ENCODE measurements at regions not wholly inside any gene's neighbourhood (a gene's known extent, or its start where the extent isn't known, plus 50 kb on each side); places are given as distances from the start of the nearest gene placed in this dataset.

DNA sequence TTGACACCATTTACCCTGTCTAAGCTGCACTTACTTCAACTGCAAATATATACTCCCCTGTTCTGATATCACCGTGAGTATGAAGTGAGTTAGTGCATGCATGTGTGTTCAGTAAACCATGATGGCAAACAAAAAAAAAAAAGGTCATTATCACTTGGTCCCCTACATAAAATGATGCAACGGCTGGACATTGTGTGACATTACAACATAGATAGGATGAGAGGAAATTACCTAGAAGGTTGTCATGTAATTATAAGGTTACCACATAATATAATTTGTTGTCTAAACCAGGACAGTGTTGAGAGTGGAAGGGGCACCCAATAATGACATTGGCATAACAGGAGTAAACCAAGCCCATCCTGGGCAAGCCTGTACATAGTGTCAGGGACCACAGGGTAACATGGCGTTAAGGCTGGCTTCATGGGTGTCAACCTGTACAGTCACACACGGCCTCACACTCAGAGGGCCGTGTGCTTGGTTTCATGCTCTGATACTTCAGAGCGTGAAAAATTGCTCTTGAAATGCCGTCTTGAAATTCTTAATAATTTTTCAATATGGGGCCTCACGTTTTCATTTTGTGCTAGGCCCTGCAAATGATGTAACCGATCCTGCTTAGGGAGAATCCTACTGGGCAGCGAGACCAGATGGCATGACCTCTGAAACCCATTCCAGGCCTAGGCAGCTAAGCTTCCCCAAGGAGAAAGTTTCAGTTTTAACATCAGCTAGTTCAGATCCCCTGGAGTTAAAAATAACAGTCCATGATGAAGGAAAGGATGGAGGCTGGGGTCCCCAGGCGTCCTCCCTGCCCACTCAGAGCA is 106.1 kb downstream of the AXIN2 start:
- no peak for ATAC-seq
- no peak overlapping the region for H3K4me3 Mint-ChIP-seq
- H3K27ac Mint-ChIP-seq = no peak overlapping the region
- no peaks in the 10 kb centered on the region for H3K4me1 Mint-ChIP-seq
- H3K36me3 Mint-ChIP-seq = no peaks in the 10 kb centered on the region
- peaks cover 12% of the 10 kb centered on the region for H3K27me3 Mint-ChIP-seq
- peaks cover 13% of the 10 kb centered on the region for H3K9me3 Mint-ChIP-seq

DNA sequence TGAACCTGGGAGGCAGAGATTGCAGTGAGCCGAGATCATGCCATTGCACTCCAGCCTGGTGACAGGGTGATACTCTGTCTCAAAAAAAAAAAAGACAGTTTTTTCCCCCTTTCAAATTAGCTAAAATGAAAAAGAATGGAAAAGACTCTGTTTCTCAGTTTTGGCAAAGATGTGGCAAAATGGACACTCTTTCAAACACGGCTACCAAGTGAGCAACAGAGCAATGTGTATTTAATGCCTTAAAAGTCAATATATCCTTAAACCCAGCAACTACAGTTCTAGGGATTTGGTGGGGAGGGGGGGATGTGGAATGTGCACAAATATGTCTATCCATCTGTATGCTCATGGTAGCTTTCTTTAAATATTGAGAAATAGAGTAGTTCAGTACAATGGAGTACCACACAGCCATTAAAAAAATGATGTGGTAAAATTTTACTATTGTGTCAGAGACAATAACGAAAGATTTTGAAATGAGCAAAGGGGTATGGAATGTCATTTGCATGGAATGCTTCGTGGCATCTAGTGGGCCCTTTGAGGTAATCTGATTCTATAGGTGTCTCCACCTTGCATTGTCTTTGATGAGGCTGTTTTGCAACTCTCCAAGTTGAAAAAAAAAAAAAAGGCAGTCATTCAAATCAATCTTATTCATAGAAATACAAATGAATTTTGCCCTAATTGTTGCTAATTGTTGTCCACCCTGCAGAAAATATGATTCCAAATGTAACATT is 108.1 kb downstream of the AXIN2 start:
- H3K36me3 Mint-ChIP-seq = no peaks in the 10 kb centered on the region
- ATAC-seq = no peak
- H3K4me3 Mint-ChIP-seq = no peak overlapping the region
- H3K27me3 Mint-ChIP-seq = peaks cover 6% of the 10 kb centered on the region
- no peak overlapping the region for H3K27ac Mint-ChIP-seq
- H3K4me1 Mint-ChIP-seq = no peaks in the 10 kb centered on the region
- peaks cover 13% of the 10 kb centered on the region for H3K9me3 Mint-ChIP-seq

DNA sequence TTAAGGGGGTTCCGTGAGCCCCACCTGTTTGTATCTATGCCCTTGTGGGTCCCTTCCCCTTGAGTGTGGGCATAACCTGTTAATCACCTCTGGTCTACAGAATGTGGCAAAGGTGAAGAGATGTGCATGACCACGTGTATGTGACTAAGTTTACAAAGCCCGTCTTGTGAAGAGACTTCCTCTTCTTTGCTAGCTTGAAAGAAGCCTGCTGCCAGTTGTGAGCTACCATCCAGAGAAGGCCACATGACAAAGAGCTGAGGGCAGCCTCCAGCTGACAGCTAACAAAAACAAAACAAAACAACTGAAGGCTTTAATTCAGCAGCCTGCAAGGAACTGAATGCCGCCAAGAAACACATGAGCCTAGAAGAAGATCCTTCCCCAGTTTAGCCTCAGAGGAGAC is 112.0 kb downstream of the AXIN2 start:
- no peak for ATAC-seq
- H3K36me3 Mint-ChIP-seq = no peaks in the 10 kb centered on the region
- H3K9me3 Mint-ChIP-seq = peaks cover 13% of the 10 kb centered on the region
- H3K4me3 Mint-ChIP-seq = no peak overlapping the region
- H3K4me1 Mint-ChIP-seq = no peaks in the 10 kb centered on the region
- no peak overlapping the region for H3K27ac Mint-ChIP-seq
- peaks cover 20% of the 10 kb centered on the region for H3K27me3 Mint-ChIP-seq

DNA sequence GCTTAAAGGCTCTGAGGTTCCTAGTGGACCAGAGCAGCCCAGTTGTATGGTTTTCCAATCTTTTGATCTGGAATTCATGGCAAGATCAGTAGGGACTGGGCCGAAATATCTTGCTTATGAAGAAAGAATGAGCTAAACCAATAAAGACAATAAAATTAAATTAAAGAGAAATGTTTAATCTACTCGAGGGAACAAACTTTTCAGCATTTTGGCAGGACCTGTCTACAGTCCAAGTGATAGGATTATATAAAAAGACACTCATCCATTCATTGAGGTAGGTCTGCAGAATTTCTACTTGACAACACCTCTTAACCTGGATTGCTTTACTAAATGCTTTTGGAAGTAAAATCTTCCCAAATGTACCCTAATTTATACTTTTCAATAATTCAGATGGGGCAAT is 113.6 kb downstream of the AXIN2 start:
- no peak overlapping the region for H3K4me3 Mint-ChIP-seq
- no peak for ATAC-seq
- no peaks in the 10 kb centered on the region for H3K4me1 Mint-ChIP-seq
- H3K27ac Mint-ChIP-seq = no peak overlapping the region
- H3K36me3 Mint-ChIP-seq = no peaks in the 10 kb centered on the region
- peaks cover 34% of the 10 kb centered on the region for H3K27me3 Mint-ChIP-seq
- peaks cover 13% of the 10 kb centered on the region for H3K9me3 Mint-ChIP-seq

DNA sequence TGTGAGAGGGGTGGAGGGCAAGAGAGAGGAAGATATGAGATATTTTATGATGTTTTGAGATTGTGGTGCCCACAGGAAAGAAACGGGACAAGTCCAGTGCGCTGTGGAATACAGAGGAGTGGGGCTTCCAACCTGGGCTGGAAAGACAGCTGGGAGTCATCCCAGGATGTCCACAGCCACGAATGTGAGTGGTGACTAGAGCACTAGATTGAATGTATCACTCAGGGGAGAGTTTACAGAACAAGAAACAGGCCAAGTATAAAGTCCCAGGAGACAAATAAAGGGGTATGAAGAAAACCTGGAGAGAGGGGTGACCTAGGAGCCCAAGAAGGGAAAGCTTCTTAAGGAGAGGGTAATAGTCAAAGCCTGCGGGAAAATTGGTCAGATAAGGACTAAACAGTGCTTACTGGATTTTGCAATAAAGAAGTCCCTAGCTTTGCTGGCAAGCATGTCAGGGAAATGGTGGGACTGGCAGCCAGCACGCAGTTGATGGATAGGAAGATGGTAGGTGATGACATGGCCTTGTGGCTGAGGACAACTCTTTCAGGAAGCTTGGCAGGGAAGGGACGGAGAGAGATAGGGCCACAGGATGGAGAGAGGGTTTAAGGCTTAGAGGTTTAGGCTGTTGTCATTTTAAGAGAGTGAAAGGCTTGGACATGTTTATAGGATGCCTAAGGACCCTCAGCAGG is 114.5 kb downstream of the AXIN2 start:
- Mint-ChIP-seq H3K27ac (no peak overlapping the region), H3K4me1 (no peaks in the 10 kb centered on the region), H3K36me3 (no peaks in the 10 kb centered on the region), H3K9me3 (peaks cover 9% of the 10 kb centered on the region), H3K4me3 (no peak overlapping the region), H3K27me3 (peaks cover 34% of the 10 kb centered on the region)
- ATAC-seq = no peak

DNA sequence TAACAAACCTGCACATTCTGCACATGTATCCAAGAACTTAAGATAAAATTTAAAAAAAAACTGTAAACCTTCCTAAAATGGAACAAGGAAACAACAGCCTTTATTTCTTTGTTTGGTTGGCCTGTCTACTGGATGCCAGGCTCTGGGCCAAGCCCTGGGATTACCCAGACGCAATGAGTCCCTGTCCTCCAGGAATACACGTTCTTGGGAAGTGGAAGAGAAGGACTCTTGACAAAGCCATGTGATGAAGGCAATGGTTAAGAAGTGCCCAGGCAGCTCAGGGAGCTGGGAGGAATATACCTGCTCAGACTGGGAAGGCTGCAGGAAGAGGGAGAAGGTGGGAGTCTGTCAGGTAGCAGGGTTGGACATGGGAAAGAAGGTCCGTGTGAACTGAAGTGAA is 115.4 kb downstream of the AXIN2 start:
- Mint-ChIP-seq H3K27ac (no peak overlapping the region), H3K36me3 (no peaks in the 10 kb centered on the region), H3K4me3 (no peak overlapping the region), H3K4me1 (no peaks in the 10 kb centered on the region), H3K9me3 (peaks cover 2% of the 10 kb centered on the region), H3K27me3 (peaks cover 34% of the 10 kb centered on the region)
- no peak for ATAC-seq

DNA sequence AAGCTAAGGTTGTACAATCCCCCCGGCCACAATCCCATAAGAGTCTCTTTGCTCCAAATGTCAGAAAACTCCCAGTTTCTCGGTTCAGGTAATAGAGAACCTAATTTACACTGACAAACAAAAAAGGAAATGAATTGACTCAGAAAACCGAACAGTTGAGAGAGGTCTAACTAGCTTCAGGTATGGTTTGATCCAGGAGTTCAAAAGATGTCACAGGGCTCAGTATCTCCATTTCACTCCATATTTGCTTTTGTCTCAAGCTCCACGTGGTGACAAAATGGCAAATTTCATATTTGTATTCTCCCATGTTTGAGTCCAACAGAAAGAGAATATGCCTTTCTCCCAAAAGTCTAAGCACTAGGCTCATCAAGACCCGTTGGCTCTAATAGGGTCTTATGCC is 117.4 kb downstream of the AXIN2 start:
- Mint-ChIP-seq H3K36me3 (no peaks in the 10 kb centered on the region), H3K4me1 (no peaks in the 10 kb centered on the region), H3K27ac (no peak overlapping the region), H3K9me3 (no peaks in the 10 kb centered on the region), H3K27me3 (peaks cover 45% of the 10 kb centered on the region), H3K4me3 (no peak overlapping the region)
- no peak for ATAC-seq

DNA sequence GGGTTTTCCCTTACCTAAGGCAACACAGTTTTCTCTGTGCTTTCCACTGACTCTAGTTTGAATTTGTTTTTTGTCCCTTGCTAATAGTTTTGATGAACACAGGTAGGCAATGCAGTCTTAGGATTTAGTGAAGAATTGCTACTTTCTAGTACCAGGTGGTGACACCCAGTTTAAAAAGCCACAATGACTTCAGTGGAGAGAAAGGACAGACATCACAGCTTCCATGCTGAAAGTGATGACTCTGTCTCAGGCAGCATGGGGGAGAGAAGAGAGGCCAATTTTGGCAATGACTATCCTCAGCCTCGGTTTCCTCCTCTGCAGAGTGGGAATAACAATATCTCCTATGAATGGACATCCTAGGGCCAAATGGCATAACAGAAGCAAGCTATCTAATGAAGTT is 118.8 kb downstream of the AXIN2 start:
- H3K27ac Mint-ChIP-seq = no peak overlapping the region
- no peaks in the 10 kb centered on the region for H3K9me3 Mint-ChIP-seq
- no peaks in the 10 kb centered on the region for H3K4me1 Mint-ChIP-seq
- no peak for ATAC-seq
- no peak overlapping the region for H3K4me3 Mint-ChIP-seq
- H3K27me3 Mint-ChIP-seq = peaks cover 58% of the 10 kb centered on the region
- no peaks in the 10 kb centered on the region for H3K36me3 Mint-ChIP-seq

DNA sequence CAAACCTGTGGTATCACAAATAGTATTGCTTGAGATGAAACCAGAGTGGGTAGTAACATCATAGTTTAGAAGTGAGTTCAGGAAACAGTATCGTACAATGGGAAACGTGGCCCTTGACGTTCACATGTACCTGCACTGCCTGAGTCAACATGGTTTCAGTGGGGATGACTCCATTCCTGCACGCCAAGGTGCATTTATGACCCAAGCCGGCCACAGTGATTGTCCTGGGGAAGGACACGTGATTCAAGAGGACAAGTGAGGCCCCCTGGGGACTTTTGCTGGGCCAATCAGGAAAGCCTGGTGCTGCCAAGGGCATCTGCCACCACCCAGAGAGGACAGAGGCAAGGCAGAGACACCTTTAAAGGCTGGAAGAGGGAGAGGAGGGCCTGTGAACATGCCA is 119.2 kb downstream of the AXIN2 start:
- no peak overlapping the region for H3K27ac Mint-ChIP-seq
- H3K4me1 Mint-ChIP-seq = no peaks in the 10 kb centered on the region
- H3K27me3 Mint-ChIP-seq = peaks cover 58% of the 10 kb centered on the region
- ATAC-seq = no peak
- H3K36me3 Mint-ChIP-seq = no peaks in the 10 kb centered on the region
- H3K4me3 Mint-ChIP-seq = no peak overlapping the region
- H3K9me3 Mint-ChIP-seq = no peaks in the 10 kb centered on the region

DNA sequence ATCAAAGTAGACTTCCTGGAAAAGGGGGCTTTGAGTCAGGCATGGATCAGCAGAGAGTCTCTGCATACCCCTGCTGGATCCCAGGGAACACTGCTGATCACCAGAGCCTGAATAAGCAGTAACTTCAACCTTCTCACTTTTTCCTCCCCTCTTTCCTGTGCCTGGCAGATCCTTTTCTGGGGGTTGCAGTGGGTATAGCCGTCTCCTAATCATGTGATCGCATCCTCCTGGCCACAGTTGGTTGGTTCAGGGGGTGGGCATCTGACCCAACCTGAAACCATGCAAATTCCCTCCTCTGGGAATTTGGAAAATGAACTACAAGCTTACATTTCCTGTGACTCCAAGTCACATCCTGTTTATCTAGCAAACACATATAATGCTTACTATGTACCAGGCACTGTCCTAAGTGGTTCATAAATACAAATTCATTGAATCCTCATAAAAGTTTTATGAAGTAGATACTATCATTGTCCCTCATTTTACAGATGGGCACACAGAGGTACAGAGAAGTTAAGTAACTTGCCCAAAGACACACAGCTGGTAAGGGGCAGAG is 120.3 kb downstream of the AXIN2 start:
- H3K27ac Mint-ChIP-seq = no peak overlapping the region
- no peaks in the 10 kb centered on the region for H3K9me3 Mint-ChIP-seq
- no peak for ATAC-seq
- no peaks in the 10 kb centered on the region for H3K36me3 Mint-ChIP-seq
- peaks cover 52% of the 10 kb centered on the region for H3K27me3 Mint-ChIP-seq
- H3K4me1 Mint-ChIP-seq = no peaks in the 10 kb centered on the region
- H3K4me3 Mint-ChIP-seq = no peak overlapping the region

DNA sequence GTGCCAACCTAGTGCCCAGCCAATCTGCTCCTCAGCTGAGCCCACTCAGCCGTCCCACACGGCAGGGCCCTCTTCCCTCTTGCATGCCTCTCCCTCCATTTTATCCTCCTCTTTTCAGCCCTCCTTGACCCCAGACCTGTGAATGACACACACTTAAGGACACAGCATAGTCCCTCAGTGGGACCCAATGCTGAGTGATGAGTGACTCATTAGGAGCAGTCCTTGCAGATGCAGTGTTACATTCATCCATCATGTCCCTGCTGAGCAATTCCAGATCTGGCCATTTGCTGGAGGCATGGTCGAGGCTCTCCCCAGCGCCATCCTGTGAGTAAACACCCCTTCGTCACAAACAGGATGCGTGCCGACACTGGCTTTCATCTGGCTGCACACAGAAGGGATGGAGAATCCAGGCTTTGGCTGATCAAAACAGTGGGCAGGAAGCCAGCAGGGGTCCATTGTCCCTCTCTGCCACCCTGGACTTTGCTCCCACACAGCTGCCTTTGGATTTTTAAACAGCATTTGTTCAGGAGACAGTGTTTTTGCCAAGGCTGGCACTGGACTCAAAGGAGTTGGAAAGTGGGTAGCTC is 122.6 kb downstream of the AXIN2 start:
- no peaks in the 10 kb centered on the region for H3K9me3 Mint-ChIP-seq
- peaks cover 42% of the 10 kb centered on the region for H3K27me3 Mint-ChIP-seq
- ATAC-seq = no peak
- no peak overlapping the region for H3K4me3 Mint-ChIP-seq
- no peaks in the 10 kb centered on the region for H3K4me1 Mint-ChIP-seq
- no peak overlapping the region for H3K27ac Mint-ChIP-seq
- H3K36me3 Mint-ChIP-seq = no peaks in the 10 kb centered on the region

DNA sequence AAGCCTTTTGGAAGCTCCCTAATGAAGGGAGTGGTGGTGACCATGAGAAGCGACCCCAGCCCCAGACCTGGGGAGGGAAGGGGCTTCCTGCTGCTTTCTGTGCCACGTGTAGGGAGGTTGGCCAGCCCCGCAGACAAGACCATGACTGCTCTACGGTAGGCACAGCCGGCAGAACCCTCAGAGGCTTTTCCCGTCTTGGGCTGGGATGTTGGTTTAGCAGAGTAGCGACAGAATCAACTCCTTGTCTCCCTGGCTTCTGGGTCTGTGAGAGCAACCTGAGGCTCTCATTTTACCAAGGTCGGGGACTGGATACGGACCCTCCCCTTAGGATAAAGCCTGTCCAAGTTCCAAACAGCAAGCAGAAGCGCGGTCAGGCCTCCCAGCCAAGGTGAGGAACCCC is 123.3 kb downstream of the AXIN2 start:
- H3K9me3 Mint-ChIP-seq = peaks cover 2% of the 10 kb centered on the region
- no peak overlapping the region for H3K4me3 Mint-ChIP-seq
- H3K27me3 Mint-ChIP-seq = peaks cover 35% of the 10 kb centered on the region
- no peaks in the 10 kb centered on the region for H3K36me3 Mint-ChIP-seq
- no peaks in the 10 kb centered on the region for H3K4me1 Mint-ChIP-seq
- no peak overlapping the region for H3K27ac Mint-ChIP-seq
- no peak for ATAC-seq

DNA sequence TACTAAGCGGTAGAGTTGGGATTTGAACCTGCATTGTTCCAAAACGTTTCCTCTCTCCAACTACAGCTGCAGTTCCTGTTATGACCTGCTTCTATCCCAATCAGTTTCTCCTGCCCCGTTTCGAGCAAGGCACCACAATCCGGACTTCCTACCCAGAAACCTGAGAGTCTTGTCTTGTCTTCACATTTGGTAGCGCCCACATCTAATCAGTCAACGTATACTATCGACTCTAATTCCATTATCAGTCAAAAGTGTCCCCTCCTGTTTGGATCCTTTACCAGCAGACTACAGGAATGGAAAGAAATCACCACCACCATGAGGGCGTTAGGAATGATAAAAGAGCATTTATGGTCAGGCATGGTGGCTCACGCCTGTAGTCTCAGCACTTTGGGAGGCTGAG is 124.6 kb downstream of the AXIN2 start:
- Mint-ChIP-seq H3K27ac (no peak overlapping the region), H3K4me1 (no peaks in the 10 kb centered on the region), H3K9me3 (peaks cover 8% of the 10 kb centered on the region), H3K4me3 (no peak overlapping the region), H3K36me3 (no peaks in the 10 kb centered on the region), H3K27me3 (peaks cover 34% of the 10 kb centered on the region)
- no peak for ATAC-seq

DNA sequence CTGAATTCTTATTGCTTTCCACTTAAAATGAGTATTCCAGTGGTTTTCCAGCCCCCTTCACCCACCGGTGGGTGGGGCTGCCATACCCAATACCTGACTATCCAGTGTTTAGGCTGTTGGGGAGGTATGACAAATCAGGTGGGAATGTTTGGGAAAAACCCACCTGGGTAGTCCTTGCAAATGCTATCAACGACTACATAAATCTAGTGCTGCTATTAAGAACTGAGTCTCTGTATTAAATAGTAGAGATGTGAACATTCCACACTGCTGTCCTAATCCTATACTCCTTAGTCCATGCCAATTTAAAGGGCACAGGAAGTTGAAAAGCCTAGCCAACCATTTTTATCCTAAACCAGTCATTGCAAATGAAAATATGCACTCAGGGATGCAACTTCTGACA is 126.6 kb downstream of the AXIN2 start:
- H3K4me3 Mint-ChIP-seq = no peak overlapping the region
- H3K27ac Mint-ChIP-seq = no peak overlapping the region
- H3K36me3 Mint-ChIP-seq = no peaks in the 10 kb centered on the region
- peaks cover 9% of the 10 kb centered on the region for H3K9me3 Mint-ChIP-seq
- peaks cover 31% of the 10 kb centered on the region for H3K27me3 Mint-ChIP-seq
- ATAC-seq = no peak
- H3K4me1 Mint-ChIP-seq = no peaks in the 10 kb centered on the region

DNA sequence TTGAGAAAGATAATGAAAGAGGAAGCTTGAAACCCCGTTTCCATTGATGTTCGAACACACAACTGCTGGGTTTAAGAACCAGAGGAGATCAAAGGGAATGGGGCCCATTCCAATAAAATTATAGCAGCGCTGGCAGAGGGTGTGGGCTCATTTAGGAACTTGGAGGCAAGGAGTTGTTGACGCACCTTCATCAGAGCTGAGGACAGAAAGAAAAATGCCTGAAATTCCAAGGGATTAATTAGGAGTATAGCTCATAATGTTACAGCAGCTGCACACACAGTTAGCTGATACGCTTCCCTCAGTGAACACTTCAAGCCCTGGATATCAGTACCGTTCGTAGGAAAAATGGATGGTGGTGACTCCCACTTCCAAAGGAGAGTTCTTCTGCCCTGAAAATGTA is 127.2 kb downstream of the AXIN2 start:
- Mint-ChIP-seq H3K27me3 (peaks cover 25% of the 10 kb centered on the region), H3K4me1 (no peaks in the 10 kb centered on the region), H3K4me3 (no peak overlapping the region)

More for the DNA sequence above, 127.2 kb downstream of the AXIN2 start:
- Mint-ChIP-seq H3K9me3 (peaks cover 9% of the 10 kb centered on the region), H3K36me3 (no peaks in the 10 kb centered on the region), H3K27ac (no peak overlapping the region)
- ATAC-seq = no peak
